DND-41 (cell line): ENCODE measurements at regions not wholly inside any gene's neighbourhood (a gene's known extent, or its start where the extent isn't known, plus 50 kb on each side); places are given as distances from the start of the nearest gene placed in this dataset.
"Not testable (repeated sequence)": the region's sequence is repeated elsewhere in the genome, so short reads cannot be mapped to it uniquely, and the experiment has no call there.

ENCODE experiments used
- ATAC-seq: fragments of 200-7000 bp; cut with Tn5 transposase; 3 replicates; pipeline ENCODE4 v1.9.1; 2021; ENCODE audit warnings: low read depth; ENCODE audit not compliant: insufficient read depth
- DNase-seq: peaks from one replicate; pipeline ENCODE4 v3.0.0-alpha.2; 2020
- H2AFZ ChIP-seq: 2 replicates; pipeline ENCODE4 v1.6.0; 2012; ENCODE audit warnings: low read depth, low read length
- H3K27ac ChIP-seq: 2 replicates; pipeline ENCODE4 v1.5.1; 2012; ENCODE audit warnings: low read length, inconsistent platforms
- H3K27me3 ChIP-seq: fragments of 200-600 bp; sonication (generic); 2 replicates; pipeline ENCODE4 v1.6.0; 2012; ENCODE audit warnings: low read length, mild to moderate bottlenecking, inconsistent platforms; ENCODE audit not compliant: insufficient read depth, poor library complexity
- H3K36me3 ChIP-seq: 2 replicates; pipeline ENCODE4 v1.5.1; 2012; ENCODE audit warnings: low read length, inconsistent platforms; ENCODE audit not compliant: insufficient read depth
- H3K4me1 ChIP-seq: 2 replicates; pipeline ENCODE4 v1.5.1; 2012; ENCODE audit warnings: mild to moderate bottlenecking, low read length; ENCODE audit not compliant: insufficient read depth
- H3K4me2 ChIP-seq: 2 replicates; pipeline ENCODE4 v1.6.0; 2012; ENCODE audit warnings: mild to moderate bottlenecking, moderate library complexity, low read length, inconsistent platforms; ENCODE audit not compliant: insufficient read depth
- H3K4me3 ChIP-seq, 2 experiments: fragments of 200-600 bp in 1 of 2; shearing (Covaris generic) in 1 of 2; 2 replicates each; pipeline ENCODE4 v1.5.1; 2012 to 2016; ENCODE audit warnings: inconsistent platforms in 2 of 2, low read length in 2 of 2, mild to moderate bottlenecking in 2 of 2, low read depth in 1 of 2, moderate library complexity in 1 of 2
- H3K79me2 ChIP-seq: 2 replicates; pipeline ENCODE4 v1.6.0; 2012; ENCODE audit warnings: low read length, inconsistent platforms; ENCODE audit not compliant: insufficient read depth
- H3K9ac ChIP-seq: 2 replicates; pipeline ENCODE4 v1.6.0; 2012; ENCODE audit warnings: low read depth, mild to moderate bottlenecking, inconsistent platforms, low read length, moderate library complexity
- H3K9me3 ChIP-seq: 2 replicates; pipeline ENCODE4 v1.5.1; 2012; ENCODE audit warnings: low read length, moderate library complexity, mild to moderate bottlenecking, inconsistent platforms; ENCODE audit not compliant: insufficient read depth, severe bottlenecking
- H4K20me1 ChIP-seq: 2 replicates; pipeline ENCODE4 v1.6.0; 2012; ENCODE audit warnings: low read length; ENCODE audit not compliant: insufficient read depth

DNA sequence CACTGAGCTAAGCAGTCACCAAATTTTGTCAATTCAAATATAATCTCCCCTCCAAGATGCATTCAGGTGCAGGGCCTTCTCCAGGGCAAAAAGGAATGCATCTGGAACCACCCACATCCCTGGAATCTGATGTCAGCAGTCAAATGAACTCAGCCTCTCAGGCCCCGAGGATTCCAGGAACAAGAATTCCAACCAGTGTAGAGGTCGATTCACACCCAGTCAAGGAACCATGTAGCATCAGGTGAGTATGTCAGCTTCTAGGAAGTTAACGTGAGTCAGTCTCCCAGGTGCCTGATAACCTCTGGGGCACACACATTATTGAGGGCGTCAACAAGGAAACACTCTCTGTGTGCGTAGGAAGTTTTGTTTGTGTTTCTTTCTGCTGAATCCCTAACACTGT, 122.2 kb upstream of the VOPP1 start:
- not testable (repeated sequence) for ATAC-seq, H3K4me3 ChIP-seq, H2AFZ ChIP-seq, H3K9ac ChIP-seq, H4K20me1 ChIP-seq, H3K36me3 ChIP-seq, H3K27me3 ChIP-seq, DNase-seq, H3K79me2 ChIP-seq, H3K4me1 ChIP-seq, H3K27ac ChIP-seq, H3K9me3 ChIP-seq, H3K4me2 ChIP-seq

DNA sequence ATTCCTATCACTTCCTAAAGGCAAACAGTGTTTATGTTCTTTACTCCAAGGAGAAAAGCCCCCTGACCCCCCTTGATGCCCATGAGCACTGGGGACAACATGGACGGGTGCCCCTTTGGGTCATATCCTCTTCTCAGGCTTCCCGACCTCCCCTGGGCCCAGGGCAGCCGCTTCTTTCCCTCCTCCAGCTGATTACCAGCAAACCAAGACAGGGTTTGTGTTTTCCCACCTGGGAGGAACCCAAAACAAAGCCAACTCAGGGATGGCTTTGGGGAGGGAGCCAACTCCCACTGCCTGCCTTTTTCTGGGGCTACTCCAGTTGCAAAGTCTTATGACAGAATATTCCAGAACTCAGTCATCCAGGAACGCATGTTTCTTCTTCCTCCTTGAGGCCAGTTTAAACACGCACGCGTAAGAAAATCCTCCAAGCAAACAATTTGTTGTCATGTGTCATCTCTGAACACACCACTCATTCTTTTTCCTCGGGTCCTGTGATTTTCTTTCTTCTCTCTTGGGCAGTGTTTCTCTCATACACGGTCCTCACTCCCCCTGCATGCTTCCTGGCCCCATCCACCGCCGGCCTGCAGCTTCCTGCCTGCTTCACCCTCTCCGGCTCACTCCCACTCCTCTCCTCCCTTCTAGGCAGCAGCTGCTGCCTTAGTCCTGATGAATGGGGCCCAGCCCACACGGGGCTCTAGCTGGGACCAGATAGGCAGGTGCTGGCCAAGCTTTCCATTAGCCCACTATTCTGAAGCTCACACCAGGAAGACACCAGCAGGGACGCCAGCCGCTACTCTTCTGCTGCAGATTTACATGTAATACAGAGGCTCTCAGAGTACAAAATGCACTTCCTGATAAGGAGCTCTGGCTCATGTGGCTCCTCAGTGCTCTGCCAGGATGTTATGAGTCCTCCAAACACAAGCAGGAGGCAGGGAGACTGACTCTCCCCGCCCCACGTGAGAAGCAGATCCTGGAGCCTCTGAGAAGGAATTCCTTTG, 116.7 kb upstream of the VOPP1 start:
- H3K36me3 ChIP-seq, H3K79me2 ChIP-seq, H3K27ac ChIP-seq, H4K20me1 ChIP-seq, DNase-seq, H2AFZ ChIP-seq, H3K4me2 ChIP-seq, H3K4me3 ChIP-seq, H3K9me3 ChIP-seq, H3K9ac ChIP-seq, H3K4me1 ChIP-seq, H3K27me3 ChIP-seq: not testable (repeated sequence)
- ATAC-seq, result peak; percentile 19; the same call in 1 of the 3 replicates

DNA sequence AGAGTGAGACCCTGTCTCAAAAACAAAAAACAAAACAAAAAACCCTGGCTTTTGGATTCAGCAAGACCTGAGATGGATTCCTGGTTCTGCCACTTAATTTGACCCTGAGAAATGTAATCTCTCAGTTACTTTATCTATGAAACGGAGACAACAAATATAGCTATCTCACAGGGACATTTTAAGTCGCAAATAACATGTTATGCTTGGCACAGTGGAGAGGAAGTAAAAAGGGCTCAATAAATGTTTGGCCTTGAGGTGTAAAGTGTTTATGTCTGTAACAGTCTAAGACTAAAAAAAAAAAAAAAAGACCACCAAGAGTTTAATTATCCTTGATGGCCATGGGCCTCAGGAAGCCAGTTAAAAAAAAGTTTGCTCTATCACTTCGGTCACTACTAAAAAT, 116.0 kb upstream of the VOPP1 start:
- ATAC-seq, H3K79me2 ChIP-seq, DNase-seq, H3K9me3 ChIP-seq, H3K9ac ChIP-seq, H3K27me3 ChIP-seq, H3K4me3 ChIP-seq, H2AFZ ChIP-seq, H3K27ac ChIP-seq, H4K20me1 ChIP-seq, H3K4me2 ChIP-seq, H3K36me3 ChIP-seq, H3K4me1 ChIP-seq: not testable (repeated sequence)

DNA sequence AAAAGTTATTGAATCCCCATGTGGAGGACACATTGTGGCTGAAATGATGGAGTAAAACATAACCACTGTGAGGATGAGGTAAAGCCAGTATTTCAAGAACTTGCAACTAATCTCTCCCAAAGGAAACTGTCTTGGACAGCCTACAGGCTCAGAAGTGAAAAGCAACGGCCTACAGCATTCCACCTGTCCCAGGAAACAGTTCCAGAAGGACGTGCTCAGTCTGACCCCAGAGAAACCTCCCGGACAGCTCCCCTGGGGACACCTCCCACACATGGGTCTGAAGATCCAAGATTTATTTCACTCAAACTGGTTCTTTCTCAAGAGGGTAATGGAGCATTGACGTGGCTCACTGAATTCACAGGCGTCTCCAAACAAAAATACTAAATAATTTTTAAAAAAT, 115.0 kb upstream of the VOPP1 start:
- H3K4me1 ChIP-seq, H3K4me3 ChIP-seq, H3K27ac ChIP-seq, H3K36me3 ChIP-seq, DNase-seq, H3K9me3 ChIP-seq, H3K4me2 ChIP-seq, H2AFZ ChIP-seq, H4K20me1 ChIP-seq, H3K9ac ChIP-seq, H3K27me3 ChIP-seq, H3K79me2 ChIP-seq, ATAC-seq: not testable (repeated sequence)

DNA sequence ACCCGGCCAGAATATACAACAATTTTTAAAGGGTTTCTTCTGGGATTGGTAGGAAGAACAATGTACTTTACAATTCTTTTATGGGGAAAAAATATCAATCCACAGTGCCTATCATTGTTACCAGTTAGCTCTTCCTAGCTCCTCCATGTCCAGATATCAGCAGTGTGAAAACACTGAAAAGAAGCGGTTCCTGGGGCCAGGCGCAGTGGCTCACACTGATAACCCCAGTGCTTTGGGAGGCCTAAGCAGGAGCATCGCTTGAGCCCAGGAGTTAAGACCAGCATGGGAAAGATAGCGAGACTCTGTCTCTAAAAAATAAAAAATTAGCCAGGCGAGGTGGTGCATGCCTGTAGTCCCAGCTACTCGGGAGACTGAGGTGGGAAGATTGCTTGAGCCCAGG, 114.5 kb upstream of the VOPP1 start:
- H2AFZ ChIP-seq, H3K4me3 ChIP-seq, H3K79me2 ChIP-seq, H3K36me3 ChIP-seq, H4K20me1 ChIP-seq, H3K4me1 ChIP-seq, H3K27me3 ChIP-seq, H3K9me3 ChIP-seq, H3K4me2 ChIP-seq, DNase-seq, H3K27ac ChIP-seq, H3K9ac ChIP-seq, ATAC-seq: not testable (repeated sequence)

DNA sequence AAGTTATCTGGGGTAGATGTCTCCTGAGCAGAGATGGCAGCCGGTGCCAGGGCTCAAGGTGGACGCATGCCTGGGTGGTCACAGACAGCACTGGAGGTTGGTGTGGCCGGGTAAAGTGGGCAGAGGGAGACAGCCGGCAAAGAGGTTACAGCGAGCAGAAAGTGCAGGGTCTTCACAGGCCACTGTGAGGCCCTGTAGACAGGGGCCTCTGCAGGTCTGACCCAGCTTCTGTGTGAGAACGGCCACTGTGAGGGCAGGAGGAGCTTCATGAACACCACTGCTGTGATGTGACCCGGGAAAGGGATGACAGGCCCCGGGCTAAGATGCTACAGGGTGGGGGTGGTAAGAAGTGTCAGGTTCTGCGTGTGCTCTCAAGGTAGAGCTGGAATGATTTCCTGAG, 111.2 kb upstream of the VOPP1 start:
- H3K9me3 ChIP-seq, H4K20me1 ChIP-seq, H3K4me2 ChIP-seq, H3K27me3 ChIP-seq, ATAC-seq, H3K9ac ChIP-seq, H3K36me3 ChIP-seq, H3K79me2 ChIP-seq, H3K27ac ChIP-seq, DNase-seq, H3K4me1 ChIP-seq, H3K4me3 ChIP-seq, H2AFZ ChIP-seq: not testable (repeated sequence)

DNA sequence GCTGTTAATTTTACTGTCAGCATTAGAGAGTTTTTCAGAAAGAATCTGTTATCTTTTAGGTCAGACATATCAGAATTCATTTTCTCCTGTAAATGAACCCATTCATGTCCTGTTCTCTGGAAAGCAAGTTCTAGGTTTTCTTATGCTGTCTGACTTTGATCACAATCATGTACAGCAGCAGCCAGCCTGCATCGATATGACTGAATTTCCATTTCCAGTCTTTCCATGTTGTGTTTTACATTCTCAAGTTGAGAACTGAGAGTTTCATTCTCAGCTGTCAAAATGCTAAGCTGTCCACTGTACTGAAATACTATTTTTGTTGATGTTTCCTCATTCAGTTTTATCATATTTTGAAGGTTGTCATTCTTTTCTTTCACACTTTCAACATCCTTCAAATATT, 103.3 kb upstream of the VOPP1 start:
- not testable (repeated sequence) for H3K4me1 ChIP-seq, ATAC-seq, H3K9me3 ChIP-seq, H3K4me2 ChIP-seq, DNase-seq, H3K79me2 ChIP-seq, H4K20me1 ChIP-seq, H2AFZ ChIP-seq, H3K9ac ChIP-seq, H3K27me3 ChIP-seq, H3K36me3 ChIP-seq, H3K4me3 ChIP-seq, H3K27ac ChIP-seq

DNA sequence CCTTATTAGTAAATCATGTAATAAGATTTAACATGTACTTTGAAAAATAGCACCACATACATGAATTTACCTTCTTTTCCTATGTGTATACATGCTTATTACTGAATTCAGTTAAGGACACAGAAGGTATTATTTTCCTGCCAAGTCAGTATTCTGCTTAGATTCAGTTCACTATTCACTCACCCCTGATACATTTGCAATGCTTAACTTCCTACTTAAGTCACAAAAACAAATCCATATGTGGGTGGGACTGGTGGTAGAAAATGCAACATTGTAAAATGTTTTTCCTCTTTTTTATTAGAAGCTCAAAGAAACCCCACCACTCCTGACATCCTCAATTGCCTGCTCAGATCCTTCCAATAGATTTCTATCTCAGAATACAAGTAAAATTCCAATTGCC, 101.2 kb upstream of the VOPP1 start:
- H3K4me1 ChIP-seq, H3K27me3 ChIP-seq, H4K20me1 ChIP-seq, ATAC-seq, H3K9me3 ChIP-seq, H3K36me3 ChIP-seq, H3K79me2 ChIP-seq, H2AFZ ChIP-seq, DNase-seq, H3K4me3 ChIP-seq, H3K4me2 ChIP-seq, H3K9ac ChIP-seq, H3K27ac ChIP-seq: not testable (repeated sequence)
